ENCODE measurements at regions not wholly inside any gene's neighbourhood (a gene's known extent, or its start where the extent isn't known, plus 50 kb on each side); places are given as distances from the start of the nearest gene placed in this dataset.
A peak's percentile ranks its signal among the peaks of the same experiment; 100 is the strongest.

DNA sequence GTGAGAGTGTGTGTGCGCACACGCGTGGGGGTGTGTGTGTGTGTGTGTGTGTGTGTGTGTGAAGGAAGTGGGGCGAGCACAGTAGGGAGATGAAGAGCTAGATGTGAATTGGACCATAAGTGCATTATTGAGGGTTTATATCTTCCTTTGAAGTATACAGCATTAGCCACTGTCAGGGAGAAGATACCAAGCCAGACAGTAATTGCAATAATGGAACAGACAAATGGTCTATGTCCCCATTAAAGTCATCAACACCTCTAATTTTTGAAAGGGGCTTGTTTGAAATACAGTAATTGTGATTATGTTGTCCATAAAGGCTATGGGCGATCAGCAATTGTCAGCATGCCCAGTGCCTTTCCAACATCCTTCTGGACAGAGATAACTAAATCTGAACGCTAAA, 429.2 kb upstream of the NR2F2 start:
- DNase-seq = no peak

DNA sequence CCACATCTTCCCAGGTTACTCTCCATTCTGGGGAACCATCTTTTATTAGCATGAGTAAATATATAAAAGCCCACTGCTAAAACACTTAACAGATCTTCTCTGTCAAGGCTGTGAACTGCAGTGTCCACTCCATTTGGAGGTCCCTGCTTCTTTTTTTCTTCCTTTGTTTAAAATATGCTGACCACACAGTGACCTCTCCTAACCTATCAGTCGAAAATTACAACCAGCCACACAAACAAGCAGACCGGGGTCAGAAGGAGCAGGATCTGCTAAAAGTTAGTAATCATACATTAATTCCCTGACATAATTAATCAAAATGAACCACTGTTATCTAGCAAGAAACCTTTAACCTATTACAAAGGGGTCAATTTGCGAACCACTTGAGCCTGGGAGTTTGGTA, 427.9 kb upstream of the NR2F2 start:
- DNase-seq = no peak

DNA sequence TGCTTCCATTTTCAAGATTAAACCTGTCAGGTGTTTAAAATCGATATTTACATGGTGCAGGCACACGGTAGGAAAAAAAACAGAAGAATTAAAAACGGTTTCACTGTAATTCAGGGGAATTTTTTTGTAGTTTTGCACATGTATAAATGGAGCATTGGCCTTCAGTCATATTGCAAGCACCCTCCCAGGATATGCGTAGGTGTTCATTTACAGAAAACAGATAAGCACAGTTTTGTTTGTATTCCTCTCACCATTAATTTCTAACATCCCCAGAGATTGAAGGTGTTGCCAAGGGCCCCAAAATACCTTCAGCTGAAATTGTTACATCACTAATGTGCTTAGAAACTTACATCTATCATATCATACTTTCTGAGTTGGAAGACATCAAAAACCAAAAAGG, 427.1 kb upstream of the NR2F2 start:
- no peak for DNase-seq

DNA sequence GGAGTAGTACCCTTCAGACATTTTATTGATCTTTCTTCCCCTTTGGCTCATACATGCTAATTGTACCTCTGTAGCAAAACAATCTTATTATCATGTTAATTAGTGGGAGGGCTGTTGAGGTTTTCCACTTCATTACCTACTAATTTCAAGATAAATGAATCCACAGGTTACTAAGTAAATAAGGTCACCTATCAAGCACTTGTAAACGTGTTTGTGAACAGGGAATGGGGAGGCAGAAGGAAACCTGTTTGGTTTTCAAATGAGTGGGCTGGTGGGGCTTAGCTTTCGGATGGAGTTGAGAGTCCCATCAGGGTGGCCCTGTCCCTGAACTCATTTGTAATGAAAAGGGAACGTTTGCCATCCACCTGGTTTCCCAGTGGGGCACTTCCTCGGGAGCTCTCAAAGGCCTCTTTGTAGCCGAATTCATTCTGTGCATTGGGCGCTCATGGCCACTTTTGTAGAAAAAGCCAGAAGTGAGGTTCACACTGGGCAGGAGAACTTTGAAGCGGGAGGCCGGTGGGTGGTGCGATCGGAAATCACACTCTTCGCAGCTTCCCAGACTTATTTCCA, 419.8 kb upstream of the NR2F2 start:
- DNase-seq = no peak

DNA sequence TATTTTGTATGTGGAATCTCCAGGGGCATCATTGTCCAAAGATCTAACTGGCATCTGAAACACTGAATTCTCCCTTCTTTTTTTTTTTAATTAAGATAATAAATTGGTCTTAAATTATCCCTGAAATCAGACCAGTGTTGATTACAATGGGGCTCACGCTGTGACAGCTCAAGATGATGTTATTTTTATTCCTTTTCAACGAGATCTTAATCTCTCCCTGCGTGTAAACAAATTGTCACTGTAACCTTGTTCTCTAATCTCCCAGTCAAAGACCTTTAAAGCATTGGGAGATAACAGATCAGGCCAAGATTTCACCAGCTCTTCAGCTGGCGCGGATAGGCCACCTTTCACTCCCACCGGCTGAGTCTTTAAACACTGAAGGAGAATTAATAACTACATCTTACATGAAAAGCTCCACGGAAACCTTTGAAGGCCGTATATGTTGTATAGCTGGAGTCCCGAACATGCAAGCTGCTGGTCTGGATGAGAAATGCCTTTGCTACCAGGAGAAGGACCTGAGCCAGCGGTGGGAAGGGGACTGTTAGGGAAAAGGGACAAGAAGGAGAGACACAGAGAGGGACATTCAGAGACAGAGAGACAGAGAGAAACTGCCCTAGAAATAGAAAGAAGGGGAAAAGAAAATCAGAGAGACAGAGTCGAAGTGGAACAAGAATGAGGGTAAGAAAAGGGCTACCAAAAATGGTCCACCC, 418.8 kb upstream of the NR2F2 start:
- DNase-seq = no peak

- no peak for DNase-seq
Observed at GRCh38 chr15:95912280-95912625, 418.2 kb upstream of the NR2F2 start.

DNA sequence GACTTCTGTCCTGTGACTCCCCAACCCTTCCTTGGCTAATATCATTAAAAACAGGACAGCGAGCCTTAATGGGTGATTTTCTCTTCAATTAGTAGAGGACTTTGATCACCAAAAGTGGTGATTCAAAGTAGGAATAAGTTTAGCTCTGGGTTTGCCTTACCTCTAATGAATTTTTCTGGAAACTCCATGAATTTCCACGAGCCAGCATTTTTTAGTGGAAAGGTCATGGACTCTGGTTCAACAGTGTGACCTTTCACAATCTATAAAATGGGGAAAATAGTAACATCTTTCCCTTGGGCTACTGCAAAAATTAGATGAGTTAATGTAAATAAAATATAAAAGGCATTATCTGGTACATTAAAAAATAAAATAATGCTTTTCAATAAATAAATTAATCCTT, 417.8 kb upstream of the NR2F2 start:
- DNase-seq = no peak

DNA sequence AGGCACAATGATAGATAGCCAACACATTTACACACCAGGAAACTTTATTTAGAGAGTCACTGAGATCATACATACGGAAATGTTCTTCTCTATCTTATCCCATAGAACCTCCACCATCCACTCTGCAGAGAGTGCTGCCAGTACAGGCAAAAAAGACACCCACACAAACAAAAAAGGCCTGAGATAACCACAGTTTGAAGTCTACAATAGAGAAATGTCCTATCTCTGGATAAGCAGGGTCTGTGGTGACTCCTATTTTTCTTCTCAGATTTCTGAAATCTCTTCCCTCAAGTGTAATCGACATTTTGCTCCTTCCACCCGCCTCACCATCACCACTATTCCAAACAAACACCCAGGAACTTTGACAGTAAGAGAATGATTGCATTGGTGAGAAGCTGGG, 413.9 kb upstream of the NR2F2 start:
- no peak for DNase-seq

DNA sequence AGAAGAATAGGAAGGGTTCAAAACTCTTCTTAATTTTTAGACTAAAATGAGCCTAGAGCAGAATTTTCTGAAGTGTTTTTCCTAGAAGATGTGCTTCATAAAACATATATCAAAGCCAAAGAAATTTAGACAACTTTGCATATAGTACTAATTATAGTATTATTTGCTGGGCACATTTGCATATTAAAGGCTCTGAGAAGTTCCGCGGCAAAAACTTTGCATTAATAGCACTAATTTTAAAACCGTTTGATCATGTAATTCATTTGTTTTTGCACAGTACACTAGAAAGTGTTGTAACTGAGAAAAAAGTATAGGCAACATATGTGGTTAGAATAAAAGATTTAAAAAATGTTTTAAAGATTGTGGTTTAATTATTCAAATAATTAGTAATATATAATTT, 412.0 kb upstream of the NR2F2 start:
- DNase-seq = no peak

- no peak for DNase-seq
Observed at GRCh38 chr15:95919460-95919859, 411.0 kb upstream of the NR2F2 start.

DNA sequence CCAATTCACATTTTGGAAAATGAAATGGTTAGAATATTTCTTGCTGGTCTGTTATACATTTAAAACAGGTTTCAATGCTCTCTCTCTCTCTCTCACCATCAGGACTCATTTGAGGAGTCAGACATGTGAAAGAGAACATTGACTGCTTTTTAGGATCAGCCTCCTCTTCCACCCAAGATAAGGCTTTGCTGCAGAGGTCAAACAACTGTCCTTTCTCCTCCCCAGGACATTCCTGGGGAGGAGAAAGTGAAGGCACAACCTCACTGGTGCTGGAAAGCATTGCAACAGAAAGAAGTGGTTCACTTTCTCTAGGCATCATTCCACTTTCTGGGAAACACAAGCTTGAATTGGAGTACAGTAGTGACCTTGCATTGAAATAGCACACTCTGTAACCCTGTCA, 409.1 kb upstream of the NR2F2 start:
- no peak for DNase-seq

DNA sequence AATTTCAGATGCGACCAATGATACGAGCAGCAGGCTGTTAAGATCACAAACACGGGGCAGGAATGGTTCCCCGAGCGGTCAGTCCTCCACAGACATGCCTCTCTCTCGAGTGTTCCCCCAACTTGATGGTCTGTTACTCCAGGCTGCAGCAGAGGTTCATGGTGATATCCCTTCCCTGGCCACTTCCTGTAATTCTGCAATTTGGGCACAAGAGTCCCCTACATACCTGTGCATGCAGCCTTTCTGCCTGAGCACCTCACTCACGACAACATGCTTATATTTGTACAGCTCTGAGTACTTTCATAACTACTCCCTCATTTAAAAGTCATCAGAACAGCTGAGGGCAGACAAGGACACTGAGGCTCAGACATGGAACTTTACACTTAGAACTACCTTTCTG, 408.1 kb upstream of the NR2F2 start:
- no peak for DNase-seq

DNA sequence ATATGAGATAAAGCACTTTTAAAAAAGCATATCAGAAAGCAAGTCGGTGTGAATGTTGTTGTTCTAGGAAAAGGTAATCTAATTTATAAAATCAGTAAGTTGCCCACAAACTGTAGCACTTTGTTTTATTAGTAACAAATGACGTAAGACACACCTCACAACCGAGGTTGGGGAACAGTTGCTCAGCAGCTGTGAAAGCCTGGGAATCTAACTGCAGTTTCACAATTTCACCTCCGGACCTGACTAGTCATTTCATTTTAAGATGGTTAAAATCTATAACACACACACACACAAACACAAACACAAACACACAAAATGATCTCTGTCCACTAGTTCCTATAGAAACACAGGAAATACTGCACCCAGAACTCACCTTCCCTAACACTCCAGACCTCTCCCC, 406.7 kb upstream of the NR2F2 start:
- no peak for DNase-seq

GRCh38 chr15:95928822-95929221, 401.7 kb upstream of the NR2F2 start:
- no peak for DNase-seq

GRCh38 chr15:95929232-95929846, 401.2 kb upstream of the NR2F2 start:
- DNase-seq = no peak

DNA sequence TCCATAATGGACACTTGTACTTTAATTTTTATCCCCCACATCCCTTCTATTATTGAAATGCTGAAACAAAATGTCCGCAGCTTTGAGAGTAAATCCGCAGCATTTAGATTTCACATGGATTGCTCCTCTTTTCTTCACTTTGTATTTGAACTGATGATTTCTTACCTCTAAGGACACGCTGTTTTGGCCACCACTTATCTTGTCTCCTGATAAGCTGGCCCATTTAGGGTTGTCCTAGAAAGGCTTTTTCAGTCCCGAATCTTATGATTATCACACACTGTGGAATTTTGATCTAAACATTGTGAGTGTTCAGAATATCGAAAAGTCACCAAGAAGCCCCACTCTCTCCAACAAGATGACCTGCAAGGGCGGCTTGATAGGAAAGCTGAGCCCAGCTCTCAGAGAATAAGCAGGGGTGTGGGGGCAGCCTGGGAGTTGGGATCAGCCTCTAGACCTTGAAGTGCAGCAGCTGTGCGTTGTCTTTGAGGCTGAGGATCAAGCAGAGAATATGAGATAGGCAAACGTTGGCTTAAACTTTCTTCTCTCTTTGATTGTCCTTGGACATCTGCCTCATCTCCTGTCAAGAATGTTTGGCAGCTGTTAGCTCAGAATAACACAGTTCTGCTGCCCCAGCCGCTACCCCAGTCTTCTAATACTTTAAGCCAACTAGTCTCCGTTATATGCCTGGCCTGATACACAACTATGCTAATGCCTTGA, 399.7 kb upstream of the NR2F2 start:
- peak; percentile 35 for DNase-seq

DNA sequence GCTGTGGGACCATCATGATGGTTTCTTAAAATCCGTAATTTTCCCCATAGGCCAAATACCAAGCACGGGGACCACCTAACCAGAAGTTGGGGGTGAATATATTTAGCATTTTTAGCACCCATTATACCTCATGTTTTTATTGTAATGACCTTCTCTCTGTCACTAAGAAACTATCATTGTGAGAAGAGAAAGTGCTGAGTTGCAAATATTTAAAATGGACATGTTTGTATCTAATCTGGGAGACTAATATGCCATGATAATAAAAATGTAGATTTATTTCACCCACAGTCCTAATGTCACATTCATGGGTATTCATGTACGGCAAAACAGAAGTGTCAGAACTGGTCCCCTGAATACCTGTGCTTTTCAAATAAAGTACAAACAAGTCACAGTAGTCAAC, 398.9 kb upstream of the NR2F2 start:
- DNase-seq = no peak

DNA sequence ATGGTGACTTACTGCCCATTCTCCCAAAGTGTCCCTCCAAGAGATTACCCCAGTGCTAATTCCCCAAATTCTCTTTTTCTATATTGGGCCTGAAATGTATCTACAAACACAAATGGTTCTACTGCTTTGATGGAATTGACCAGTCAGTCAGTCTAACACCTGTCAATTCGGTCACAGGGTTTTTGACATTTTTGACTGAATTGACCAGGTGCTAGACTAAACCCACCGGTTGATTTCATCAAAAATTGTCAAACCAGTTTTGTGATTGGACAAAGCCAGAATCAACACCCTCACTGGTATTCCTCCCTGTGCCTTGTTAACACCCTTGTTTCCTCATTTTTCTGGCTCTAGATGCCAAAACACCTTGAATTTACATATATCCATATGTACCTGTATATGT, 398.4 kb upstream of the NR2F2 start:
- DNase-seq = no peak

DNA sequence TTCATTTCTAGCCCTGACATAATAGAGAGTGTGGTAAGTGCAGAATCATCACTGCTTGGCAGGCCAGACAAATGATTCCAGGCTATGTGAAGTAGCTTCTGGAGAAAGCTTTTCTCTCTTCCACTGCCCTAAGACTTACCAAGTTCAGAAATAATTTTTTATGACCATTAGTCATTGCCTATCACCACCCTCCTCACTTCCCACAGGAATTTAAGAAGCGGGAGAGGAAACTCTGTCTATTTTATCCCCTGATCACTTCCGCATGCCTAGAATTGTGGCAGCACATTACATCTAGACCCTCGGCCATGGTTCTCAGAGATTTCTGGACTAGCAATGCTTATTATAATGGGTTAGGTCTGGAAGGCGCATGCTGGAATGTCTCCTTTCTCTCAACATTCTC, 397.8 kb upstream of the NR2F2 start:
- DNase-seq = no peak

- no peak for DNase-seq
Observed at GRCh38 chr15:95935852-95936251, 394.6 kb upstream of the NR2F2 start.

- DNase-seq = no peak
Observed at GRCh38 chr15:95937128-95937528, 393.4 kb upstream of the NR2F2 start.

DNA sequence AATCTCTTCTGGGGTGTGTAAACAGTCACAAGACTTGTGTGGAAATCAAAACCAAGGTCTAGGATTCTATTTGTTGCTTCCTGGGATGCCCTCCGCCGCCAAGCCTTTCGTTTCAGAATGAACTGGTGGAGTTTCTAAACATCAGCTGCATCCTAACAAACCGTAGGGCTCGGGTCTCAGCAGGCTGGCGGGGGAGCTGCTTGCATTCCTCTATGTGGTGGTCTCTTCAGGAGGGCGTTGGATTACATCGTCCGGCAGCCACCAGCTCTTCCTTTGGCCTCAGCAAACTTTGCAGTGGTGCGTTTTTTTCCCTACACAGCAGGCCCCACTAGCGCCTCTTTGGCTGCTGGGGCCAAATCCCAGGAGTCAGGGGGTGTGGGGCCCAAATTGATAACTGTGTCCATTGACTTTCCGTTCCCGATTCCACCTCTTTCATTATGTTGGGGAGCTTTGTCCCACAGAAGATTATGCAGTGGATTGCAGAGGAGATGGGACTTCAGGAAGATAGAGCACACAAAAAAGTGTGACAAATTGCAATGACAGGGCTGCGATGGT, 390.0 kb upstream of the NR2F2 start:
- no peak for DNase-seq

- DNase-seq = no peak
Observed at GRCh38 chr15:95944193-95944592, 386.3 kb upstream of the NR2F2 start.

Data from femur (tissue), 1 donor.